Neutrophil (primary cell): ENCODE measurements at regions not wholly inside any gene's neighbourhood (a gene's known extent, or its start where the extent isn't known, plus 50 kb on each side); places are given as distances from the start of the nearest gene placed in this dataset.

Experiments
- H3K27ac ChIP-seq: fragments of 200-600 bp; sonication (generic); 2 replicates; pipeline ENCODE4 v1.5.1; 2016; ENCODE audit warnings: mild to moderate bottlenecking, moderate library complexity
- H3K27me3 ChIP-seq: fragments of 200-600 bp; sonication (generic); 2 replicates; pipeline ENCODE4 v1.6.0; 2016; ENCODE audit warnings: mild to moderate bottlenecking
- H3K36me3 ChIP-seq: fragments of 200-600 bp; sonication (generic); 2 replicates; pipeline ENCODE4 v1.5.1; 2017
- H3K4me1 ChIP-seq, 2 experiments: fragments of 200-600 bp in 1 of 2; sonication (generic) in 1 of 2; 1 replicate in 1 of 2; 2 replicates in 1 of 2; pipeline versions ENCODE4 v1.5.1 to v1.6.1; 2013 to 2016; ENCODE audit warnings: low read depth in 1 of 2, low read length in 1 of 2, mild to moderate bottlenecking in 1 of 2, moderate library complexity in 1 of 2; ENCODE audit not compliant: control insufficient read depth in 1 of 2, insufficient read depth in 1 of 2
- H3K4me3 ChIP-seq, 2 experiments: fragments of 200-600 bp in 1 of 2; sonication (generic) in 1 of 2; 1 replicate in 1 of 2; 2 replicates in 1 of 2; pipeline ENCODE4 v1.5.1; 2013 to 2016; ENCODE audit warnings: low read depth in 1 of 2, low read length in 1 of 2, mild to moderate bottlenecking in 1 of 2, moderate library complexity in 1 of 2
- H3K9me3 ChIP-seq: fragments of 200-600 bp; sonication (generic); 2 replicates; pipeline ENCODE4 v1.5.1; 2016
- TF ChIP-seq, protein P1 (sequence below): fragments of 200-600 bp; sonication (generic); IDR thresholded peaks from 2 replicates; pipeline ENCODE4 v1.5.1; 2016; ENCODE audit warnings: antibody characterized with exemption

DNA sequence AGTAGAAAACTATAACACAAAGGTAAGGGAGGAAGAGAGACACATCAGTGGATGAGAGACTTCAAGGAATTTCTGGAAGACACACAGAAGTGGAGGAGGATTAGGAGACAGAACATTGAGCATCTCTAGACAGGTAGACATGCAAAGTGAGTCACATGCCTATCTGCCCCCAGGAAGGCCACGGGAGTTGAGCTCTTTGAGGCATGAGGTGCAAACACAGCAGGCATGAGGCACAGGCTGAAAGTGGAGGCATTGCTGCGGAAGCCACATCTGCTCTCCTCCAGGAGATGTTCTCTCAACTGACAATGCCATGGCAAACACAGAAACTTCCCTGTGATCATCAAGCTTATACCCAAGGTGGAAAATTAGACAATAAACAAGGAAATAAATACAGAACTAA is 481.6 kb upstream of the MYT1L start:
- no peak overlapping the region for H3K27ac ChIP-seq
- H3K27me3 ChIP-seq = no peaks in the 10 kb centered on the region
- H3K4me1 ChIP-seq = no peaks in the 10 kb centered on the region
- TF ChIP-seq, protein P1, sequence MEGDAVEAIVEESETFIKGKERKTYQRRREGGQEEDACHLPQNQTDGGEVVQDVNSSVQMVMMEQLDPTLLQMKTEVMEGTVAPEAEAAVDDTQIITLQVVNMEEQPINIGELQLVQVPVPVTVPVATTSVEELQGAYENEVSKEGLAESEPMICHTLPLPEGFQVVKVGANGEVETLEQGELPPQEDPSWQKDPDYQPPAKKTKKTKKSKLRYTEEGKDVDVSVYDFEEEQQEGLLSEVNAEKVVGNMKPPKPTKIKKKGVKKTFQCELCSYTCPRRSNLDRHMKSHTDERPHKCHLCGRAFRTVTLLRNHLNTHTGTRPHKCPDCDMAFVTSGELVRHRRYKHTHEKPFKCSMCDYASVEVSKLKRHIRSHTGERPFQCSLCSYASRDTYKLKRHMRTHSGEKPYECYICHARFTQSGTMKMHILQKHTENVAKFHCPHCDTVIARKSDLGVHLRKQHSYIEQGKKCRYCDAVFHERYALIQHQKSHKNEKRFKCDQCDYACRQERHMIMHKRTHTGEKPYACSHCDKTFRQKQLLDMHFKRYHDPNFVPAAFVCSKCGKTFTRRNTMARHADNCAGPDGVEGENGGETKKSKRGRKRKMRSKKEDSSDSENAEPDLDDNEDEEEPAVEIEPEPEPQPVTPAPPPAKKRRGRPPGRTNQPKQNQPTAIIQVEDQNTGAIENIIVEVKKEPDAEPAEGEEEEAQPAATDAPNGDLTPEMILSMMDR = no peak
- H3K9me3 ChIP-seq = no peaks in the 10 kb centered on the region
- no peaks in the 10 kb centered on the region for H3K36me3 ChIP-seq
- H3K4me3 ChIP-seq = no peak overlapping the region

GRCh38 chr2:2812117-2812516 is 481.0 kb upstream of the MYT1L start:
- TF ChIP-seq, protein P1 = no peak
- no peaks in the 10 kb centered on the region for H3K27me3 ChIP-seq
- no peak overlapping the region for H3K27ac ChIP-seq
- H3K4me3 ChIP-seq = no peak overlapping the region
- H3K9me3 ChIP-seq = no peaks in the 10 kb centered on the region
- no peaks in the 10 kb centered on the region for H3K4me1 ChIP-seq
- H3K36me3 ChIP-seq = no peaks in the 10 kb centered on the region

DNA sequence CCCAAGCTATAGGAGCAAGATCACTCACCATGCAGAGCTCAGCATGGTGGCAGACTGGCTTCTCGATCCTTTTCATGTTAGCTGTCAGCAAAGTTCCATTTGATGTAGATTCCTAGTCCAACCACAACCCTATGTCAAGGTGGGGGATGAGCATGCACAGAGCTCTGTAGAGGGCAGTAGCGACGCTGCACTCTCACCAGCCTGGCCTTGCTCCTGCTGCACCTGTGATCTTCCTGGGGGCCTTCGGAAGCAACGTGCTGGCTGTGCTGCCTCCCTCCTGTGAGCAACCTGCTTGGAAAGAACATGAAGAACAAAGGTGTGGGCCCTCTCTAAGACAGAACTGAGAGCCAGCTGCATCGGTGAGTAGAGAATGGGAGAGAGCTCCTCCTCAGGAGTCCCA is 479.4 kb upstream of the MYT1L start:
- TF ChIP-seq, protein P1 = no peak
- H3K4me3 ChIP-seq = no peak overlapping the region
- H3K27ac ChIP-seq = no peak overlapping the region

DNA sequence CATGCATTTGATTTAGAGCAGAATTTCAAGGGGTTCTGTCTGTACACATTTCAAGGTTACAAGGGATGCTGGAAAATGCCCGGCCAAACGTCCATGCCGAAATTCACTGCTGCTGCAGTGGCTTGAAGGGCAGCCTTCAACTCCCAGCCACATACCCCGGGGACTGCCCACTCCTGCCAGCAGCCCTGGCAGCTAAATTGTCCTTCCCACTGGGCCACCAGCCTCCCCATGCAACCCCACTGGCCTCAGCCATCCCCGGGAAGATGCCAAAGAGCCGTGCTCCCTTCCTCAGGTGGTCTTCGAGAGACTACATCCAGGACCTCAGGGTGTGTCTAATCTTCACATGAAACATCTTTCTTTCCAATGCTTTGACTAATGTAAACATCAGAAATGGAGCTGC is 478.7 kb upstream of the MYT1L start:
- no peak overlapping the region for H3K27ac ChIP-seq
- no peak overlapping the region for H3K4me3 ChIP-seq
- TF ChIP-seq, protein P1 = no peak
- H3K36me3 ChIP-seq = no peaks in the 10 kb centered on the region
- H3K9me3 ChIP-seq = no peaks in the 10 kb centered on the region
- H3K27me3 ChIP-seq = no peaks in the 10 kb centered on the region
- no peaks in the 10 kb centered on the region for H3K4me1 ChIP-seq

More for the DNA sequence above, 479.4 kb upstream of the MYT1L start:
- H3K27me3 ChIP-seq = no peaks in the 10 kb centered on the region
- no peaks in the 10 kb centered on the region for H3K4me1 ChIP-seq
- H3K9me3 ChIP-seq = no peaks in the 10 kb centered on the region
- H3K36me3 ChIP-seq = no peaks in the 10 kb centered on the region

DNA sequence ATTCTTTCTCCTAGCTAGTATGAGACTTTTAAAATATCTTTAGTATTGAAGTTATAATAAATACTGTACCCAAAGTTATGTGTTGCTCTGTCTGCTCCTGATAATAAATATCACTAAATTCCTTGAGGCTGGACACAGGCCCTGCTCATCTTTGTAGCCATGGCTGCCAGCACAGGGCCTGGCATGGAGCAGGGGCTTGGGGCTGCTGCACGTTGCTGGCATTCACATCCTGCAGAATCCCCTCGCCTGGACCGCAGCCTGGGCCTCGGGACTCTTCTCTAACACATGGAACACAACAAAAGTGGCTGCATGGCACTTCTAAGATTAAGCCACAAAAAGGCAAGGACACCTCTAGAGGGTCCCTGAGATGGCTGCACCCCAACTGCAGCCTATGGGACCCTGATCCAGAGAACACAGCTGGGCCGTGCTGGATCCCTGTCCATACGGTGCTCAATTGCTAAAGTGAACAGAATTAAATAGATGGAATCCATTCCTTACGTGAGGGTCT is 477.5 kb upstream of the MYT1L start:
- Histone ChIP-seq H3K4me3 (no peak overlapping the region), H3K36me3 (no peaks in the 10 kb centered on the region), H3K4me1 (no peaks in the 10 kb centered on the region), H3K27ac (no peak overlapping the region), H3K27me3 (no peaks in the 10 kb centered on the region), H3K9me3 (no peaks in the 10 kb centered on the region)
- TF ChIP-seq, protein P1 = no peak

- no peak overlapping the region for H3K27ac ChIP-seq
- H3K9me3 ChIP-seq = no peaks in the 10 kb centered on the region
- H3K4me3 ChIP-seq = no peak overlapping the region
- no peaks in the 10 kb centered on the region for H3K36me3 ChIP-seq
- H3K4me1 ChIP-seq = no peaks in the 10 kb centered on the region
- TF ChIP-seq, protein P1 = no peak
- no peaks in the 10 kb centered on the region for H3K27me3 ChIP-seq
These were observed 475.6 kb upstream of the MYT1L start for GRCh38 chr2:2806711-2807110.
